Tongue (tissue), 1 donor: ENCODE measurements at regions not wholly inside any gene's neighbourhood (a gene's known extent, or its start where the extent isn't known, plus 50 kb on each side); places are given as distances from the start of the nearest gene placed in this dataset.

Experiments
- DNase-seq: peaks from one replicate; pipeline ENCODE4 v3.0.0-alpha.2; 2015

GRCh38 chr12:30874455-30875321, 51.9 kb upstream of the TSPAN11 start:
- peak; percentile 37 for DNase-seq

- DNase-seq = no peak
Observed at GRCh38 chr12:30870491-30871265, 55.9 kb upstream of the TSPAN11 start.

- no peak for DNase-seq
Observed at GRCh38 chr12:30867415-30867814, 59.1 kb upstream of the TSPAN11 start.

- DNase-seq = no peak
Observed at GRCh38 chr12:30866256-30866655, 60.3 kb upstream of the TSPAN11 start.

- DNase-seq = no peak
Observed at GRCh38 chr12:30863839-30864238, 62.7 kb upstream of the TSPAN11 start.

GRCh38 chr12:30862486-30862885, 64.1 kb upstream of the TSPAN11 start:
- peak; percentile 33 for DNase-seq

GRCh38 chr12:30859226-30859625, 67.3 kb upstream of the TSPAN11 start:
- DNase-seq = no peak

GRCh38 chr12:30858471-30858870, 68.1 kb upstream of the TSPAN11 start:
- DNase-seq = no peak

- DNase-seq = no peak
Observed at GRCh38 chr12:30853561-30854133, 72.9 kb upstream of the TSPAN11 start.

GRCh38 chr12:30850684-30851083, 75.9 kb upstream of the TSPAN11 start:
- DNase-seq = no peak

GRCh38 chr12:30847259-30847658, 79.3 kb upstream of the TSPAN11 start:
- peak; percentile 67 for DNase-seq

GRCh38 chr12:30846776-30847175, 79.8 kb upstream of the TSPAN11 start:
- no peak for DNase-seq

- DNase-seq = no peak
Observed at GRCh38 chr12:30845676-30846075, 80.9 kb upstream of the TSPAN11 start.

- DNase-seq = no peak
Observed at GRCh38 chr12:30843211-30843610, 83.3 kb upstream of the TSPAN11 start.

- no peak for DNase-seq
Observed at GRCh38 chr12:30840715-30841114, 85.8 kb upstream of the TSPAN11 start.

- no peak for DNase-seq
Observed at GRCh38 chr12:30839643-30840220, 85.0 kb upstream of the CAPRIN2 start.

- no peak for DNase-seq
Observed at GRCh38 chr12:30837595-30837994, 82.8 kb upstream of the CAPRIN2 start.

- no peak for DNase-seq
Observed at GRCh38 chr12:30836656-30837445, 82.1 kb upstream of the CAPRIN2 start.

GRCh38 chr12:30835216-30835615, 80.5 kb upstream of the CAPRIN2 start:
- no peak for DNase-seq

- DNase-seq = no peak
Observed at GRCh38 chr12:30830751-30831150, 76.0 kb upstream of the CAPRIN2 start.

- DNase-seq = no peak
Observed at GRCh38 chr12:30829876-30830275, 75.1 kb upstream of the CAPRIN2 start.

GRCh38 chr12:30828686-30829085, 73.9 kb upstream of the CAPRIN2 start:
- DNase-seq = no peak
